ENCODE measurements at regions not wholly inside any gene's neighbourhood (a gene's known extent, or its start where the extent isn't known, plus 50 kb on each side); places are given as distances from the start of the nearest gene placed in this dataset.

GRCh38 chr5:68958428-68958827 is 135.4 kb upstream of the SLC30A5 start:
- no peak for DNase-seq

DNA sequence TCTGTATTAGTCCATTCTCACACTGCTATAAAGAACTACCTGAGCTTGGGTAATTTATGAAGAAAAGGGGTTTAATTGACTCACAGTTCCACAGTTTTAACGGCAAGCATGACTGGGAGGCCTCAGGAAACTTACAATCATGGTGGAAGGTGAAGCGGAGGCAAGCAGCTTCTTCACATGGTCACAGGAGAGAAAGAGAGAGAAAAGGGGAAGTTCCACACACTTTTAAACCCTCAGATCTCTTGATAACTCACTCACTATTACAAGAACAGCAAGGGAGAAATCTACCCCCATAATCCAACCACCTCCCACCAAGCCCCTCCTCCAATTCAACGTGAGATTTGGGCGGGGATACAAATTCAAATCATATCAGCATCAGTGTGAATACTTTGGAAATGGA is 133.4 kb upstream of the SLC30A5 start:
- DNase-seq: no peak

DNA sequence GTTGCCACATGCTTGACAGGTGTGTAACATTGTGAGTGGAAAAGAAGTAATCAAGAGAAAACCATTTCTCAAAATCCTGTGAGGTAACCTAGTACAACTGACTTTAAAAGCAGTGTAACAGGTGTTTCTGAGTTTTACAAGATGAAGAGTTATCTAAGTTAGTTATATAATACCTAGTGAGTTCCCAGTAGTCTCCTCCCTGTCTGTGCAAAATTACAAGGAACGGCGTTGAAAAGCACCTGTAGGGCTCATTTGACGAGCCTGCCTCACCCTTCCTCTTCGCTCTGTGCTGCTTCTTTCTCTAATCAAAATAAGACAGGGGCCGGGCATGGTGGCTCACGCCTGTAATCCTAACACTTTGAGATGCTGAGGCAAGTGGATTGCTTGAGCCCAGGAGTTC is 132.9 kb upstream of the SLC30A5 start:
- DNase-seq: no peak

DNA sequence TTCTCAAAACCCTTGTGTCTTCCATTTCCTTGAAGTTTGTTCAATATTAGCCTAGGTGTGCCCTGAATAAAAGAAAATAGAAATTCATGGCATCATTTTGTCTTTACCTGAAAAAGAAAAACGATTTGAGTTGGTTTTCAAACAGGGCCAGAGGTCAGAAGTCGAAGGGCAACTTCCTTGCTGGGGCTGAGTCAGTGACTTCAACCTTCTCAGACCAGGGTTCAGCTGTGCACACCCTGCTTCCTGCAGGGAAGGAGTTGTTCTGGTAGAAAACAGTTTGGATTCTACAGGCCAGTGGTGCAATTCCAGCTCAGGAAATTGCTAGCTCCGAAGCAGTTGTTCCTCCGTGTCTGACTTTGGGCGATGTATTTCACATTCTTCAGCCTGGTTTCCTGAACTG is 132.1 kb upstream of the SLC30A5 start:
- no peak for DNase-seq

DNA sequence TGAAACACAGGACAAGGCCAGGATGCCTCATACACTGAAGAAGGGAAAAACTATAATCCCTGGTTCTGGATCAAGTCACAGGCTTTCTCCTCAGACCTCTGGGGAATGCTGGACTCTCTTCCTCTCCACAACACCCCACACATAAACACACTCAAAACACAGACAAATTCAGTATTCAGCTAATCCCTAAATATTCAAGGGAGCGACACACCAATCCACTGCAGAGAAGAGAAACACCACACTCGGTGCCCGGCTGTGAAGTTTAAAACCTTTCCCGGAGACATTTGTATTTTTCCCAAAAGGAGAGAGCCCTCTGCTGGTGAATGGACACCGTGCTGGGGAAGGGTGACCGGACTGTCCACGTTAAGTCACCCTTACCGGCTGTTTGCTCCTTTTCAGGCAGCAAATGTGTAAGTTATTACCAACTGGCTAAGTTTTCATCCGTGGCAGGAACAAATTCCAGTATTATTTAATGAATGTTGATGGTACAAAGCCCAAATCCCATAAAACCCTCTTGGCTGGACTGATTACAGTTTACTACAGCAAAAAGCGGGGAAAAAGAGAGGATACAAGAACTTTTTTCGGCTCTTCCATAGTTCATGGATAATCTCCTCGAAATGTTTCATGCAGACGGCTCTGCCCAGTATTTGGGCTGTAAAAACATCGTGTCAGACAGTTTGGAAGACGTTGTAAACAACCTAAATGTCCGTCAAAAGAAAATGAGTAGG is 130.9 kb upstream of the SLC30A5 start:
- DNase-seq: no peak

DNA sequence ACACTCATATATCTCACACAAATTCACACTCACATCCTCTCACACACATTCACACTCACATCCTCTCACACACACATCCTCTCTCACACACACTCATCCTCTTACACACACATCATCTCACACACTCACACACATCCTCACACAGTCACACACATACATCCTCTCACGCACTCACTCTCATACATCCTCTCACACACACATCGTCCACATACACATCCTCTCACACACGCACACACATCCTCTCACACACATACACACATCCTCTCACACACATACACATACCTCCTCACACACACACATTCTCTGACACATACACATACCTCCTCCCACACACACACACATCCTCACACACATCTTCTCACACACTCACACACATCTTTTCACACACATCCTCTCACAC is 129.1 kb upstream of the SLC30A5 start:
- DNase-seq: no peak

- DNase-seq: no peak
Observed at GRCh38 chr5:68965926-68966325, 127.9 kb upstream of the SLC30A5 start.

GRCh38 chr5:68966596-68966995 is 127.2 kb upstream of the SLC30A5 start:
- no peak for DNase-seq

- DNase-seq: no peak
Observed at GRCh38 chr5:68968429-68968828, 125.4 kb upstream of the SLC30A5 start.

GRCh38 chr5:68970617-68971016 is 123.2 kb upstream of the SLC30A5 start:
- no peak for DNase-seq

DNA sequence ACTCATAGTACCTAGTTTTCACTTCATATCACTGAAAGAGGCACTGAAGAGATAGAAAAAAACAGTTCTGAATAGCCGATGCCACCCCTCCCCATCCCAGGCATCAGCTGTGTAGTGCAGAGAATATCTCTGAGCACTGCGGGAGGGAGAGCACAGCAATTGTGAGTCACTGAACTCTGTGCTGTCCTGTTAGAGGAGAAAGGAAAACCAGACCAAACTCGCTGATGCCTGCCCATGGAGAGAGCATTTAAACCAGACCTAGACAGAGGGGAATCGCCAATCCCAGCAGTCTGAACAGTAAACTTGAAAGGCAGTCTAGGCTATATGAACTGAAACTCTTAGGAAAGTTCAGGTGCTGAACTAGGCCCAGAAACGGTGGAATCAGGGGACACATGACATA is 120.1 kb upstream of the SLC30A5 start:
- no peak for DNase-seq

GRCh38 chr5:68983043-68983442 is 110.8 kb upstream of the SLC30A5 start:
- DNase-seq: no peak

- DNase-seq: no peak
Observed at GRCh38 chr5:68983959-68984358, 109.9 kb upstream of the SLC30A5 start.

- DNase-seq: no peak
Observed at GRCh38 chr5:68991279-68992084, 102.3 kb upstream of the SLC30A5 start.

GRCh38 chr5:68994645-68995044 is 99.2 kb upstream of the SLC30A5 start:
- DNase-seq: no peak

GRCh38 chr5:68995845-68996545 is 97.8 kb upstream of the SLC30A5 start:
- DNase-seq: no peak

- no peak for DNase-seq
Observed at GRCh38 chr5:68999181-68999580, 94.6 kb upstream of the SLC30A5 start.

- DNase-seq: no peak
Observed at GRCh38 chr5:69000216-69000919, 93.4 kb upstream of the SLC30A5 start.

GRCh38 chr5:69000949-69001348 is 92.9 kb upstream of the SLC30A5 start:
- DNase-seq: no peak

GRCh38 chr5:69001627-69002026 is 92.2 kb upstream of the SLC30A5 start:
- no peak for DNase-seq

DNA sequence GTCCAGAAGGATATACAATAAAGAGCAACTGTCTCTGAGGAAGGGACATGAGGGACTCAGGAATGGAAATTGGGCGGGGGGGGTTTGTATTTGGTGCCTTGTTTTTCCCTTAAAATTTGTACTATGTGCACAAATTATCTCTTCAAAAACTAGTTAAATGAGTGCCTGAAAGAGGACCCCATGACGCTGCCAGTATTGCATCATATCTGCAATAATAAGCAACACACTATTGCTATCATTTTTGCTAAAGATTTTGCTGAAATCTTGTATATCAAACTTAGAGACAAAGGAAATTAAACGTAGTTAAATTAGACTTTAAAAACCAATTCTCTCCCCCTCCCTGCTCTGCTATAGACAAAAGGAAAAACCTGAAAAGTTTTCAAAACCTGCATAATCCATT is 89.7 kb upstream of the SLC30A5 start:
- DNase-seq: no peak

- DNase-seq: no peak
Observed at GRCh38 chr5:69004676-69005075, 89.1 kb upstream of the SLC30A5 start.

DNA sequence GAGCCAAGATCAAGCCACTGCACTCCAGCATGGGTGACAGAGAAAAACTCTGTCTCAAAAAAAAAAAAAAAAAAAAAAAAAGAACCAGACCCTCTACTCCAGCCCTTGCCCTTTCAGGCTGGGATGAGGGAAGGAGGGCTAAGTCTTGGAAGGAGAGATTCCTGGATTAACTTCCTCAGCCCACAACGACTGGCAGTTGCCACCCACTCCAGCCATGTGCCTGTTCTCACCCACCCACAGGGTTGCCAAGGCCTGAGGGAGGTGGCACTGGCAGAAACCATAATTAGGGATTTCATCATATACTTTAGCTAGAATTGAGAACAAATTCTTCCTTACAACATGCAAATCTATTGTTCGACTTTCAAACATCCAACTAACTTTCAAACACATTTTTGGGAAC is 87.8 kb upstream of the SLC30A5 start:
- DNase-seq: no peak

Measured in activated naive CD4-positive, alpha-beta T cell (primary cell).